AG04449 (cell line): ENCODE measurements at regions not wholly inside any gene's neighbourhood (a gene's known extent, or its start where the extent isn't known, plus 50 kb on each side); places are given as distances from the start of the nearest gene placed in this dataset.

Source experiments
- CTCF ChIA-PET: fragments of 350-600 bp; formaldehyde crosslinking; extraction: SDS; loops from one replicate; lab custom pipeline; 2021; ENCODE audit warnings: antibody characterized with exemption; lab: Yijun Ruan, JAX
- POLR2A ChIA-PET: fragments of 400-600, 350-600 bp; formaldehyde crosslinking; extraction: SDS; loops from one replicate; lab custom pipeline; 2020; ENCODE audit warnings: antibody characterized with exemption, inconsistent platforms; lab: Yijun Ruan, JAX
- DNase-seq: peaks from one replicate; pipeline ENCODE4 v3.0.0-alpha.2; 2010; ENCODE audit warnings: low read depth, low spot score
- H3K4me3 ChIP-seq: 2 replicates; pipeline ENCODE4 v1.5.1; 2011; ENCODE audit warnings: low read depth, mild to moderate bottlenecking, control low read depth, low read length
- TF ChIP-seq, protein P1 (sequence below): IDR thresholded peaks from one replicate; pipeline ENCODE4 v1.5.1; 2011; ENCODE audit warnings: mild to moderate bottlenecking, moderate library complexity, low read length, control low read depth, inconsistent platforms; ENCODE audit not compliant: insufficient read depth; ENCODE audit errors: missing control alignments

DNA sequence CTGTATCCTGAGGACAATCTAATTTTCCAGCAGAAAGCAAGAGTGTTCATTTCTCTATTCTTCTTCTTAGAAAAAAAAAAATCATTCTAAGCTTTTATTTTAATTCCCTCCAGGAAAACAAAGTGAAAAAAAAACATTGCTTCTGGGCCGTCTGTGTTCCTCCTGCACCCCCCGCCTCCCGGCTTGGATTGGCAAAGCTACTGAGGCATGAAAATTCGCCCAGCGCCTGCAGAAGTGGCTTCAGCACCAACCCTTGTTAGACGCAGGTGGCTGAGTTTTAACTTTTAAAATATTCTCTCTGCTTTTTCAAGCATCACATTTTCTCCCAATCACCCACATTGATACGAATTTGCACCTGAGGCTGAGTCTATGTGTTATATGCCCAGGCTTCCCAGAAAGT lies 401.6 kb downstream of the BRD1 start:
- POLR2A ChIA-PET: no interaction called here
- CTCF ChIA-PET: no interaction called here
- no peak for DNase-seq

DNA sequence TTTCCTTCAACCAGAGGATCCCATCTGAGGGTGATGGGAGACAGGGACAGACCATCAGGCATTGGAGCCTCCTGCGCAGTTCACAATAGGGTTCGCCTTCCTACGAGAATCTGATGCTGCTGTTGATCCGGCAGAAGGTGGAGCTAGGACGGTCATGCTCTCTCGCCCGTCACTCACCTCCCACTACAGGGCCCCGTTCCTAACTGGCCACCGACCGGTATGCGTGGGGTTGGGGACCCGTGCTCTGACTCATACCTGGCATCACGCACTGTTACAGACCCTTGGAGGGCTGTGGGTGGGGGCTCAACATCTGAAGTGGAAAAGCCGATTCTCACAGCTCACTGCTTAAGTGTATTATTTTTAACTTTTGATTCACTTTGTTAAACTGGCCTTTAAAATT lies 402.3 kb downstream of the BRD1 start:
- ChIA-PET POLR2A (no interaction called here), CTCF (no interaction called here)
- DNase-seq: no peak
- H3K4me3 ChIP-seq: no peak overlapping the region
- TF ChIP-seq, protein P1, sequence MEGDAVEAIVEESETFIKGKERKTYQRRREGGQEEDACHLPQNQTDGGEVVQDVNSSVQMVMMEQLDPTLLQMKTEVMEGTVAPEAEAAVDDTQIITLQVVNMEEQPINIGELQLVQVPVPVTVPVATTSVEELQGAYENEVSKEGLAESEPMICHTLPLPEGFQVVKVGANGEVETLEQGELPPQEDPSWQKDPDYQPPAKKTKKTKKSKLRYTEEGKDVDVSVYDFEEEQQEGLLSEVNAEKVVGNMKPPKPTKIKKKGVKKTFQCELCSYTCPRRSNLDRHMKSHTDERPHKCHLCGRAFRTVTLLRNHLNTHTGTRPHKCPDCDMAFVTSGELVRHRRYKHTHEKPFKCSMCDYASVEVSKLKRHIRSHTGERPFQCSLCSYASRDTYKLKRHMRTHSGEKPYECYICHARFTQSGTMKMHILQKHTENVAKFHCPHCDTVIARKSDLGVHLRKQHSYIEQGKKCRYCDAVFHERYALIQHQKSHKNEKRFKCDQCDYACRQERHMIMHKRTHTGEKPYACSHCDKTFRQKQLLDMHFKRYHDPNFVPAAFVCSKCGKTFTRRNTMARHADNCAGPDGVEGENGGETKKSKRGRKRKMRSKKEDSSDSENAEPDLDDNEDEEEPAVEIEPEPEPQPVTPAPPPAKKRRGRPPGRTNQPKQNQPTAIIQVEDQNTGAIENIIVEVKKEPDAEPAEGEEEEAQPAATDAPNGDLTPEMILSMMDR: no peak

More for the DNA sequence above, 401.6 kb downstream of the BRD1 start:
- no peak overlapping the region for H3K4me3 ChIP-seq
- TF ChIP-seq, protein P1: no peak

DNA sequence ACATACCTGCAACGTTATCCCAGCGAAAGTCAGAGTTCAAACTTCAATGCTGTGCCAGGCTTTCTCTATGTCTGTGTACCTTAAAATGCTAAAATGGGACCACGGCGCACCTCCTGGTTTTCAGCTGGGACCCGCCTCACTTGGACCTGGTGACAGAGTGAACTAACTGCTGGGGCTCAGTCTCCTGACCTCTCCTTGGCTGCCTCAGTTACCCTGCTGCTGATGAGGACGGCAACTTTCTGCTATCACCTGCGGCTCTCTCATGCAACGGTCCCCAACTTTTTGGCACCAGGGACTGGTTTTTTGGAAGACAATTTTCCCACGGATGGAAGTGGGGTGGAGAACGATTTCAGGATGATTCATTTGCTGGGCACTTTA lies 402.8 kb downstream of the BRD1 start:
- TF ChIP-seq, protein P1: no peak
- CTCF ChIA-PET: no interaction called here

DNA sequence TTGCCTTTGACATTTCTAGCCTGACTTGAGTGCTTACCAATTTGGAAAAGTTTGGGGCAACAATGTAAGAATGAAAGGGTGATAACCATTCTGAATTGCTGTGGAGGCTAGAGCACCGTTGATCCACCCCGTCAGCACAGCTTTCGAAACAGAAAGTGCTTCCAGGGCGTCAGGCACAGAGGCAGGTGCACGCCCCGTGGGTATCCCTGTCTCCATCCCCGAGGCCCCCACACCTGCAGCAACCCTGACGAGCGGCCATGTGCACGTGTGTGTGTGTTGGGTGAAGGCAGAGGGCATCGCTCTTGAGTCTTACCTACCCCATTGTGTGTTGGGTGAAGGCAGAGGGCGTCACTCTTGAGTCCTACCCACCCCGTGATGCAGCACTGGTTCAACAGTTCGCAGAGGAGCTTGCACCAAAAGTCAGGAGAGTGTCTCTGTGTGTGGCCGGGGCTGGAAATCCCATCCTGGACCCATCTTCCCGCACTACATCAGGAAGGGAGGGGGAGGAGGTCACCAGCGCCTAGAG lies 404.5 kb downstream of the BRD1 start:
- CTCF ChIA-PET: no interaction called here
- no peak for DNase-seq

More for the DNA sequence above, 402.8 kb downstream of the BRD1 start:
- no peak overlapping the region for H3K4me3 ChIP-seq
- POLR2A ChIA-PET: no interaction called here
- DNase-seq: no peak

DNA sequence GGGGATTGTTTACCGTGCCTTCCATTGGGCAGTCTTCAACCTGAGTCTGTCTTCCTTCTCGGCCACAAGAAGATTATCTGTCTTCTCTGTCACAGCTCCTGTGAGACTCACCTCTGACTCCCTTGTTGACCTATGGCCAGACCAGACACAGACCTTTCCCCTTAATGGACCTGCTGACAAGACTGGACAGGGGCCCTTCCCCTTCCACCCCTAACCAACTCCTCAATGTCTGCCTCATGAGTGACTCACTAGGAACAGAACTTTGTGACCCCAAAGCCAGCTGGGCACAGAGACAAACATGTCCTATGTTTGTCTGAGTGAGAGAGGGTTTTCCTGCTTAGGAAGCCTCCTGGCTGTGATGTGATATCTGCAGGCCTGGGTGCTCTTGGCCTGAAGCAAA lies 405.0 kb downstream of the BRD1 start:
- ChIA-PET POLR2A (no interaction called here), CTCF (no interaction called here)
- H3K4me3 ChIP-seq: no peak overlapping the region
- TF ChIP-seq, protein P1: no peak
- DNase-seq: no peak

More for the DNA sequence above, 404.5 kb downstream of the BRD1 start:
- POLR2A ChIA-PET: no interaction called here
- TF ChIP-seq, protein P1: no peak
- no peak overlapping the region for H3K4me3 ChIP-seq

DNA sequence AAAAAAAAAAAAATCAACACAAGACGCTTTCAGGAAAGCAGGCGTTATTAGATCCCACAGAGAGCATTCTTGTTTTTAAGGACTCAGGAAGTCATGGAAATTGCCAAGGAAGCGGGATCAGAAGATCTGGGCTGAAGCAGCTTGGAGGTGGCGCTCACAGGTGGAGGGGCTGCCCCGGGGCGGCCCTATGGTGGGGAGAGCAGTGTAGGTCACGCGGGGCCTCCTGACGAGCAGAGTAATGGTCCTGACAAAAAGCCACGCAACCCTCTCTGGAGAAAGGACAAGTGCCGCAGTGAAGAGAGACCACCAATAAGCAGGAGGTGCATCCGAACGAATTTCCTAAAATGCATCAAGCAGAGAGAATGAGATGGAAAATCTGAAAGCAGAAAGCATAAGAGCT lies 407.0 kb downstream of the BRD1 start:
- ChIA-PET CTCF (no interaction called here), POLR2A (no interaction called here)
- no peak overlapping the region for H3K4me3 ChIP-seq
- TF ChIP-seq, protein P1: no peak
- no peak for DNase-seq
